T-helper 2 cell treated with Interferon-gamma antibody and Interleukin-4, amounts not matched to agents 5 μg/mL and 100 μg/mL, for 36 hours (primary cell): ENCODE measurements at regions not wholly inside any gene's neighbourhood (a gene's known extent, or its start where the extent isn't known, plus 50 kb on each side); places are given as distances from the start of the nearest gene placed in this dataset.
A peak's percentile ranks its signal among the peaks of the same experiment; 100 is the strongest.

Source experiments
- DNase-seq: peaks from one replicate; pipeline ENCODE4 v3.0.0; 2021; ENCODE audit warnings: low spot score
- H3K27ac Mint-ChIP-seq: one replicate; pipeline ENCODE4 v1.8.0; 2021; ENCODE audit warnings: mild to moderate bottlenecking, mixed read lengths
- H3K27me3 Mint-ChIP-seq: one replicate; pipeline ENCODE4 v1.8.0; 2021; ENCODE audit warnings: low read depth, mixed read lengths
- H3K36me3 Mint-ChIP-seq: one replicate; pipeline ENCODE4 v1.8.0; 2021; ENCODE audit warnings: low read depth, mixed read lengths
- H3K4me1 Mint-ChIP-seq: one replicate; pipeline ENCODE4 v1.8.0; 2021; ENCODE audit warnings: low read depth, mixed read lengths
- H3K4me3 Mint-ChIP-seq: one replicate; pipeline ENCODE4 v1.8.0; 2022; ENCODE audit warnings: mild to moderate bottlenecking, moderate library complexity, mixed read lengths
- H3K9me3 Mint-ChIP-seq: one replicate; pipeline ENCODE4 v1.8.0; 2021; ENCODE audit warnings: mixed read lengths

DNA sequence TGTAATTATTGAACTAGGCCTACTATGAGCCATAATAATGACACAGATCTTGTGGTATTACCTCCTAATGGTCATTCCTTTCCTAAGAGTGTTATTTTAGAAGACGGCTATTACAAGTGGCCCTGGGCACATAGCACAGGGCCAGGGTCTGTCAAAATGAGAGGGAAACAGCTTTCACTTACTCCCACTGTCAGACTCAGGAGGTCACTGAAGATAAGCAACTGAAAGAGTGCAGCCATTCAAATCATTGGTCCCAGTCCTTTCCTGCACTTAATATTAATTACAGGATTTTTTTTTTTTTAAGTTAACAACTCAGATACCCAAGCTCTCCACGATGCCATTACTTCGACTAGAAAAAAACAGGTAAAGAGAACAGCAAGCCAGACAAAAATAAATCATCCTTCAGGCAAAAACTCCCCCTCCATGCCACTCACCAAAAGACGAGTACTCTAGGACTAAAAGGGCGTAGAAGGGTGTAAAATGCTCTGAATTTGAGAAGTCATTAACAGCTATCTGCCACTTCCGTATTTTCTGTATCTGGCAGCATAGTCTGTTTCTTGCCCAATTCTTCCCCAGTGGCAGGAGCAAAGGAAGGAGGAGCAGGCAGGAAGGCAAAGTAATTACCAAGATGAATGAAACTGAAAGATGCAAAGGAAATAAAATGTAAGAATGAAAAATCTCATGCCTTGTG, 87.4 kb downstream of the ZNF608 start:
- DNase-seq: no peak
- Mint-ChIP-seq H3K4me3 (no peak overlapping the region), H3K27ac (no peak overlapping the region), H3K36me3 (no peaks in the 10 kb centered on the region), H3K27me3 (peaks cover 13% of the 10 kb centered on the region), H3K9me3 (no peaks in the 10 kb centered on the region), H3K4me1 (no peaks in the 10 kb centered on the region)

DNA sequence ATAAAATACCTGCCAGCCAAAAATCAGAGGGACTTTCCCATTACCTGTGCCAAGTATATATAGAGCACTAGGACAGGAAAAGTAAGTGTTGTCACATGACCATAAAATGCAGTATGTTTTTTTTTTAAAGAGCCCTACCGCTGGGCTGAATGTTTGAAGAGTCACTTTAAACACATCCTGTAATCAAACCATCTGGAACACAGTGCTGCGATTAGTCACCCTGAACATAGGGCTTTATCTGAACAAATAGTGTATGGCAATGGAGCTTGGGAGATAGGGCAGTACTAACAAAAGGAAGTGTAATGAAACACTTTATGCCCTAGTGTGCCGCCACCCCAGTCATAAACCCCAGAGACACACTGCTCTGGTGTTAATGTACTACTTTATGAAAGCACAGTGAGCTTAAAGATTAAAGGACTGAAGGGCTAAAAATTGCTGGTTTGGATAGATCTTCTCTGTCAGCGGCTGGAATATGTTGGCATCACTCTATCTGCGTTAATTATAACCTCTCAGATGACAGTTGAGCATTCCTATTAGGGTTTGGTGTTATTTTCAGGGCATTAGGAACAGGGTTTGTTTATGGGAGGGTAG, 90.4 kb downstream of the ZNF608 start:
- Mint-ChIP-seq H3K27me3 (peaks cover 34% of the 10 kb centered on the region), H3K27ac (no peak overlapping the region), H3K36me3 (no peaks in the 10 kb centered on the region), H3K4me1 (peaks cover 3% of the 10 kb centered on the region), H3K4me3 (no peak overlapping the region), H3K9me3 (no peaks in the 10 kb centered on the region)
- DNase-seq: no peak

DNA sequence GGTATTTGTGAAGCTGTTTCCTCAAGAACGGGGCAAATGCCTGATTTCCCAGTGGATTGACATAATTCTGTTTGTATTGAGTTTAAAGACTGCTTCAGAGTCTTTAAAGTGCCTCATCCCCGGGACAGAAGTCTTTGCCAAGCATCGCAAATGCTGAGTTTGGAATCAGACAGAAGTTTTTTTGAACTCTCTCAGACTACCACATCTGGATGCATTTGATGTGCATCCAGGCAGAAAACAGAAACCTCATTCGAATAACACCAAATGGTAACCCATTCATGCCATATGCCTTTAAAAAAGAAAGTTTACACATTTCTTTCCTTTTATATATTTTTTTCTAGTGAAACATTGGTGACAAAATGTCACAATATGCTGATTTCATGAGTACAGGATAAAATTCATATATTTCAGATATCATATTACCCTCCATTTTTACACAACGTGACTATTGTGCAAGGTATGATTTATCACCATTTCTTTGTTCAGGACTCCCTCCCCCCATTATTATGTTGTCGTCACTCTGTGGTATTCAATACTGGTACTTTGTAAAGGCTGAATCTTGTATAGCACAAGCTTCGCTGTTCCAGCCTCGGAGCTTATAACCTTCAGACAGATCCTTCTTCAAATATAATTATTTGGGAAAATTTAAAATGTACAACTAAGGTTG, 91.1 kb downstream of the ZNF608 start:
- DNase-seq: no peak
- Mint-ChIP-seq H3K4me3 (no peak overlapping the region), H3K9me3 (no peaks in the 10 kb centered on the region), H3K36me3 (no peaks in the 10 kb centered on the region), H3K27me3 (peaks cover 37% of the 10 kb centered on the region), H3K4me1 (peaks cover 5% of the 10 kb centered on the region), H3K27ac (no peak overlapping the region)

DNA sequence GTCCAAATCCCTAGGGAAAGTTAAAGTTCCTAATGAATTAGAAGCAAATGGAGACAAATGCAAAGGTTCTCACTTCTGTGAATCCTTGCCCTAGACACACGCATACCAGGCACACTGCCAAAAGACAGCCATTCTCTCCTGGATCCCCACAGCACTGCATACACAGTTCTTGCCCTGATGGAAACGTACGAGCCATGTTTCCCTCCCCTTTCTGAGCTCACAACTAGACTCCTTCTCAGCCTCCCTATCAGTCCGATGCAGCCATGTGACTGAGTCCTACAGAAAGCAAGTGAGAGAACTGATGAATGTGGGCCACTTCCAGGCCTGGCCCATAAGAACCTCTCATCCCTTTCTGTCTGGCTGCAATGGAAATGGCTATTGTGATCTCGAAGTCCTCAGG, 92.0 kb downstream of the ZNF608 start:
- H3K27me3 Mint-ChIP-seq: peaks cover 44% of the 10 kb centered on the region
- no peak overlapping the region for H3K27ac Mint-ChIP-seq
- no peak overlapping the region for H3K4me3 Mint-ChIP-seq
- DNase-seq: no peak
- H3K4me1 Mint-ChIP-seq: peaks cover 14% of the 10 kb centered on the region
- H3K36me3 Mint-ChIP-seq: no peaks in the 10 kb centered on the region
- H3K9me3 Mint-ChIP-seq: peaks cover 6% of the 10 kb centered on the region

DNA sequence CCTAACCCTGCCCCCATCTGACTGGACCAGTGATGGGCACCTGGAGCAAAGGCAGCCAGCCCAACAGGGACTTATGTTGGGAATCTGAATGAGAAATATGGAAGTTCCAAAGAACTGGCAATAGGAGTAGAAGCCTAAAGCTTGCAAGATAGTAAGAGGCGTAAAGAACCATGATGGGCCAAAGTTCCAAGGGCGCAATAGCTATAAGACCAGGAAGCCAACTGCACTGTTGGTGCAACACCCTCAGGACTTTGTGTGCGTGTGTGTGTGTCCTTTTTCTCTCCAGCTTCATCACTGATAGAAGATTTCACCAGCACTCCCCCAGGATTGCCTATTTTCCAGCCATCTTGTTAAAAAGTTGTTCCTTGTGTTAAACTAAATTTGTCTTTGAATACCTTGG, 92.8 kb downstream of the ZNF608 start:
- Mint-ChIP-seq H3K36me3 (no peaks in the 10 kb centered on the region), H3K4me3 (no peak overlapping the region), H3K27me3 (peaks cover 45% of the 10 kb centered on the region), H3K27ac (no peak overlapping the region), H3K4me1 (peaks cover 20% of the 10 kb centered on the region), H3K9me3 (peaks cover 7% of the 10 kb centered on the region)
- DNase-seq: no peak

DNA sequence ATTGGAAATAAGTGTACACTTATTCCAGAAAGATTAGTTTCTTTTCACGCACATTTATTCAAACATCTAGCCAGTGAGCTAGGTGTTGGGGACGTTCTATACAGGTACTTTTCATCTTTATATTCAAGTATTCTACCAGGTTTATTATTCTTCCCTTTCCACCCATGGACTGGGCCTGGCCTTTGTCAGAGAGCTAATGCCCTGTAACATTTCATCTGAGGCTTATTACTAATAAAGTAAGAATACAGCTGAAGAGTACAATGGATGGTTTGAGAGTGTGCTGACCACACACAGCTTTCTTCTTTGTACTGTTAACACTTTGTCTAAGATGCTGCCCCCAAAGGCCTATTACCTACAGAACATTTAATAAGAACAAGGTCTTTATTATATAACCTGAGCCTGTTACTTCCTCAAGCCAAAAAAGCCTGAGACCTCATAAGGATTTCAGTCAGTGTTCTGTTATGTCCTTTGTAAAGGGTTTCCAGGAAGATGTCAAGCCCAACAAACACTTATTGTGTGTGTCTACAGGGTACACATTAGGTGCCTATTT, 93.5 kb downstream of the ZNF608 start:
- Mint-ChIP-seq H3K9me3 (peaks cover 7% of the 10 kb centered on the region), H3K4me1 (peaks cover 20% of the 10 kb centered on the region), H3K4me3 (no peak overlapping the region), H3K27me3 (peaks cover 51% of the 10 kb centered on the region), H3K27ac (no peak overlapping the region), H3K36me3 (no peaks in the 10 kb centered on the region)
- DNase-seq: no peak

DNA sequence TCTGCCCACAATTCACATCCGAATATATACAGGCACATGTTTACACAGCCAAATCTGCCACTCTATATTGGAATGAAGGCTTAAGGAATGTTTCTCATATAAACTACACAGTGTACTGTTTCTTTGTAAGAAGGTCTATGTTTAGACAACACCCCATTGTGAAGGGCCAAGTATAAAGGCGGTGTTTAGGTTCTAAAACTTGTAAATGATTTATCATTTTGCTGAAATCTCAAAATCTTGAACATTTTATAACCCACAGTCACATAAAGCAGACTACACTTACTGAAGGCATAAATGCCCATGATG, 94.0 kb downstream of the ZNF608 start:
- Mint-ChIP-seq H3K27me3 (peaks cover 55% of the 10 kb centered on the region), H3K4me1 (peaks cover 20% of the 10 kb centered on the region), H3K9me3 (peaks cover 7% of the 10 kb centered on the region), H3K4me3 (no peak overlapping the region), H3K36me3 (no peaks in the 10 kb centered on the region), H3K27ac (no peak overlapping the region)
- DNase-seq: no peak

DNA sequence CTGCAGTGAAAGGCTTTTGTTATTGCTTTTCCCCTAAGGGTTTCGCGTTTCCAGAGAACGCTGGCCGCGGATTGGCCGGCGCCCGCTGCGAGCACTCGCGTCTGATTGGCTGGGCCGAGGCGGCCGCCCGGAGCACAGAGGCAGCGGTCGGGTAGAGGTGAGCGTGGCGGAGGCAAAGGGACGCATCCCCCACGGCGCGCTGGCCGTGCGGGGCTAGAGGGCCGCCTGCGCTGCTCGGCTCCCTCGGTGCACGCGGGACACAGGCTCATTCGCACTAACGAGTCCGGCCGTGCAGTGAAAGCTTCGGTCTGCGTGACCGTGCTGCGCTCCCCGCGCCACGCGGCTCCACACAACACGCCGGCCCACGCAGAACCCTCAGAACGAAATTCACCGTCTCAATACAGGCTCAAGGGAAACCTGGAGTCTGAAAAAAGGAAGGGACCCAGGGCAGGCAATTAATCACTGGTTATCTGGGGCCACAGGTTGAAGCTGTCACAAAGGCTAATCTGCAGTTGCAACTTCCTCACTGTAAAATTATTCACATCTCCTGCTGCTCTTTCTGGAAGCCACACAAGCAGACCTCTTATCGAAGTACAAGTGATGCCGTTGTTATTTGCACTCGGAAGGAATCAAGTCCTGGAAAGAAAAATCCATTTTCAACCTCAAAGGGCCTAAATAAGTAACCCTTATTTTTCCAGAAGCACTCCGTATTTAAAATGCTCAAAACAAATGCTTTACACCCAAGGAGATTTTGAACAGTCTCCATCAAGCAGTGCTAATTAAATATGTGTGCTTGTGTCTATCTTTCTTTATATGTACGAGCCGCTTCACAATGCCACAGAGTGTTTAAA, 94.6 kb downstream of the ZNF608 start:
- peaks cover 22% of the 10 kb centered on the region for H3K4me1 Mint-ChIP-seq
- H3K27ac Mint-ChIP-seq: no peak overlapping the region
- H3K9me3 Mint-ChIP-seq: peaks cover 7% of the 10 kb centered on the region
- peak; percentile 16 for DNase-seq
- no peaks in the 10 kb centered on the region for H3K36me3 Mint-ChIP-seq
- H3K4me3 Mint-ChIP-seq: peak overlapping the region; percentile 65
- H3K27me3 Mint-ChIP-seq: peaks cover 60% of the 10 kb centered on the region

DNA sequence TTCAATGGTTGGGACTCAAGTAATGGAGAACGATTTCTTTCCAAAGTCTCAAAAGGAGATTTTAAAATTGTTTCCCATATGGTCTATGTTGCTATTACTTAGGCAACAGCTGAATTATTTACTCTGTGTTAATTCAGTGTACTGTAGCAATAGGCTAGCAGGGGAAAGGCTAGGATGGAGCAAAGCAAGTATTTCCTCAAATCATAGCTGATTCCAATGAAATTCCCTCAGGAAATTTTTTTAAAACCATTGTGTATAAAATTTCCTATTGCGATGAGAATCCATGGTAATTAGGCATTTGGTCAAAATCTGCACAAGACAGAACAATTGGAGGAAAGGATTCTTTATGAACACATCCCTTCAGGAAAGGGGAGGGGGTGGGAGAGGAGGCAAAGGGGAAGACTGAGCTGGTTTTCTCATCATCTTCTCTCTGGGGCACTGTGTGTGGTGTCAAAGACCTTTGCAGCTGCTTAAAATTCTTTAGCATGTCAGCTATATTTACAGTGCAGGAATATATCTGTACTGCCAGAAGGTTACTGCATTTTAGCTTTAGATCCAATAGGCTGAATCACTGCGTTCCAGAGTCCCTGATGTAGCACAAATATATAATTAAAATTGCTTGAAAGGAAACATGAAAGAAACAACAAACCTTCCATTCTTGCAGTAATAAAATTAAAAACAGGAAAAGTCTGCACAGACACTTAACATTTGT, 95.3 kb downstream of the ZNF608 start:
- H3K4me1 Mint-ChIP-seq: peaks cover 22% of the 10 kb centered on the region
- H3K27me3 Mint-ChIP-seq: peaks cover 67% of the 10 kb centered on the region
- H3K4me3 Mint-ChIP-seq: peak overlapping the region; percentile 65
- H3K27ac Mint-ChIP-seq: no peak overlapping the region
- H3K9me3 Mint-ChIP-seq: peaks cover 7% of the 10 kb centered on the region
- no peak for DNase-seq
- no peaks in the 10 kb centered on the region for H3K36me3 Mint-ChIP-seq

DNA sequence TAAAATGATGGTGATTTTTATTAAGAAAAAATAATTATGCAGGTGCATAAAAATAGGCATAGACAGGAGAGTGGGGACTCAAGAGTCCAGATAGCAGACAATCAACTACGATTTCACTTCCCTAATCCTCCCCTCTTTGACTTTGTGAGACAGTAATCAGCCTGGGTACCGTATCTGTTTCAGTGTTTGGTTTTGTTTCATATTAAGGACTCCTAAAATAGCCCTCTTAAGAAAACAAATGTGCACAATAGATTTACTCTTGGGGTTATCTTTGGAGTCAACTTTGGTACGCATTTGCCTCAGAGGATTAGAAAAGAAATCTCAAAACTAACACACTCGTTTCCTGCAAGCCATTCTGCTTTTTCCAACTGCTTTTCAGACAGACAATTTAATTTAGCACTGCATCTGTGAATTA, 96.3 kb downstream of the ZNF608 start:
- Mint-ChIP-seq H3K27me3 (peaks cover 73% of the 10 kb centered on the region), H3K27ac (no peak overlapping the region), H3K36me3 (no peaks in the 10 kb centered on the region), H3K9me3 (peaks cover 7% of the 10 kb centered on the region), H3K4me1 (peaks cover 22% of the 10 kb centered on the region), H3K4me3 (peak overlapping the region; percentile 67)
- no peak for DNase-seq

DNA sequence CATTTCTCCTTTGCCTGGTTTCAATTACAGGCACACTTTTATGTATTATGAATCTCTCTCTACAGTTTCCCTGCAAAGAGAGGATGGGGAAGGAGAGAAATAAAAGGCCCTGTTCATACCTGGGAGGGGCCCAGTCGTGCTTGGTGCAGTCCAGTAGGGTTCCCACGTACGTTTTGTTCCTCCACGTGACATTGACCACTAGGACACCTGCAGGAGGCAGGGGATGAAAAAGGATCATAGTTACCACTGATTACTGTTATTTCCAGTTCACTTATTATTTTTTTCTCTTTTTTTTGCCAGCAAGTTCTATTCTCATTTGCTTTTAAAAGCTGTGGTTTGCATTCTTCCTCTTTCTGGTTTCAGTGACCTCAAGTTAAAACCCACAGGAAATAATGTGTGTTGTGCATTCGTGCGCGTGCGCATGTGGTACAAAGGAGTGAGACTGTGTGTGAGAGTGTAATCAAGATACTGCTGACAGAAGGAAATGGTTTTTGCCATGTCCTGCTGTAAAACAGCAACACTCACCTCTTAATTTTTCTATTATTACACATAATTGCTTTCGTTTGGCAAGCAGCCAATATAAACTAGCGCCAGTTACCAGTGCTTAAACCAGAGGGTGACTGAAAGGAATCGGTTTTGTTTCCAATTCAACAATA, 96.8 kb downstream of the ZNF608 start:
- Mint-ChIP-seq H3K36me3 (no peaks in the 10 kb centered on the region), H3K4me3 (peak overlapping the region; percentile 67), H3K27ac (peak overlapping the region; percentile 79), H3K27me3 (peaks cover 75% of the 10 kb centered on the region), H3K9me3 (peaks cover 7% of the 10 kb centered on the region), H3K4me1 (peaks cover 22% of the 10 kb centered on the region)
- DNase-seq: peak; percentile 80

DNA sequence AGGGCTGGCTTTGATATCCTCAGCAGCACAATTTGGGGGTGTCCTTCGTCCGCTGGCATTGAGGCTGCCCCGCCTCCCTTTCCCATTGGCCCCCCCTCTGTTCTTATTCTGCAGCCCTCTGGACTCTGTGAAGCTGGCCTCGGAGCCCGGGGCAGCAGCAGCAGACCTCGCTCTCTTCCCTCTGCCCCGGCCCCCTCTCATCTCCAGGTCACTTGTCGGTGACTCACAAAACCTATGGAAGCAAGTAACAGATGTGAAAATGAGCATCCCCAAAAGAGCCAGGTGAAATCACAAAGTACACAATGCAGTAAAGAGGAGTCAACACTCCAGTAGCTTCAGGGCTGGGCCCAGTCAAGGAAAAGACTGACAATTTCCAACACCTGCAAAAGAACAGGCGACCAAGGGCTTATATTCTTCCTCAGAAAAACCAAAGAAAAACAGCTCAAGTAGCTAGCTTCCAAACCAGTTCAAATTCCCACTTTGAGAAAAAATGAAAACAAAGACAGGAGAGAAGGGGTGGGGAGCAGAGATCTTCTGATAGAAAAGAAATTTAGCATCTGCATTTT, 97.5 kb downstream of the ZNF608 start:
- H3K4me1 Mint-ChIP-seq: peaks cover 22% of the 10 kb centered on the region
- H3K4me3 Mint-ChIP-seq: peak overlapping the region; percentile 67
- peaks cover 79% of the 10 kb centered on the region for H3K27me3 Mint-ChIP-seq

DNA sequence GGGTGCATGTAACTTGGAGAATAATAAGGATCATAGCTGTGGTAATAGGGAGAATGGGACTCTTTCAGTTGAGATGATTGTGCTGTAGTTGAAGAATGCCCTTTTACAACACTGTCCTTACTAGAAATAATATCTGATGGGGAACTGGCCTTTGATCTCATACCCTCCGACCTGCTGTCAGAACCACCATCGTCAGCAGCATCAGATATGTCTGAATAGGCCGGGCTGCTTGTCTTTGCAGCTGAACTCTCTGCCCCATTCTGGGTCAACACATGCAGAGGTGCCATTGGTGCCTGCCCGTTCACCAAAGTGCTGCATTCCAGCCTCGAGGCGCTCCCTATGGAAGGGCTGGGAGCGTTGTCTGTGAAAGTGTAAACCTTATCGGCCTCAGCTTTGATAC, 99.1 kb downstream of the ZNF608 start:
- Mint-ChIP-seq H3K36me3 (no peaks in the 10 kb centered on the region), H3K4me3 (no peak overlapping the region)

More for the DNA sequence above, 97.5 kb downstream of the ZNF608 start:
- no peak for DNase-seq
- Mint-ChIP-seq H3K9me3 (peaks cover 7% of the 10 kb centered on the region), H3K27ac (no peak overlapping the region), H3K36me3 (no peaks in the 10 kb centered on the region)

More for the DNA sequence above, 99.1 kb downstream of the ZNF608 start:
- H3K4me1 Mint-ChIP-seq: peaks cover 22% of the 10 kb centered on the region
- peaks cover 77% of the 10 kb centered on the region for H3K27me3 Mint-ChIP-seq
- DNase-seq: no peak
- peaks cover 7% of the 10 kb centered on the region for H3K9me3 Mint-ChIP-seq
- H3K27ac Mint-ChIP-seq: no peak overlapping the region
